WTC11 (cell line): ENCODE measurements at regions not wholly inside any gene's neighbourhood (a gene's known extent, or its start where the extent isn't known, plus 50 kb on each side); places are given as distances from the start of the nearest gene placed in this dataset.

Experiments used
- ESRRA ChIP-seq: sonication (generic); formaldehyde crosslinking; IDR thresholded peaks from 2 replicates; pipeline ENCODE4 v1.8.1; 2022; ENCODE audit warnings: mild to moderate bottlenecking, missing genetic modification reagents, borderline replicate concordance
- FOXJ3 ChIP-seq: sonication (generic); formaldehyde crosslinking; IDR thresholded peaks from 2 replicates; pipeline ENCODE4 v1.9.0; 2021; ENCODE audit warnings: missing genetic modification reagents, mild to moderate bottlenecking, borderline replicate concordance
- FOXP1 ChIP-seq: sonication (generic); formaldehyde crosslinking; IDR thresholded peaks from 2 replicates; pipeline ENCODE4 v1.8.0; 2022; ENCODE audit warnings: missing genetic modification reagents, mild to moderate bottlenecking, moderate library complexity, borderline replicate concordance
- JUN ChIP-seq: sonication (generic); formaldehyde crosslinking; IDR thresholded peaks from 2 replicates; pipeline ENCODE4 v1.8.0; 2023; ENCODE audit warnings: mild to moderate bottlenecking, missing genetic modification reagents
- NR3C1 ChIP-seq: sonication (generic); formaldehyde crosslinking; conservative IDR thresholded peaks from 2 replicates; pipeline ENCODE4 v1.8.1; 2023; ENCODE audit warnings: low read depth, mild to moderate bottlenecking, missing genetic modification reagents
- PRRX2 ChIP-seq: fragments of 250-450 bp; sonication (Bioruptor Pico); IDR thresholded peaks from 2 replicates; pipeline ENCODE4 v1.8.0; 2021; ENCODE audit warnings: mild to moderate bottlenecking
- SMAD4 ChIP-seq: sonication (generic); formaldehyde crosslinking; IDR thresholded peaks from 2 replicates; pipeline ENCODE4 v1.8.0; 2022; ENCODE audit warnings: mild to moderate bottlenecking, missing genetic modification reagents
- SOX15 ChIP-seq: fragments of 250-450 bp; sonication (Bioruptor Pico); IDR thresholded peaks from 2 replicates; pipeline ENCODE4 v1.9.0; 2021; ENCODE audit warnings: mild to moderate bottlenecking
- ZNF121 ChIP-seq: sonication (generic); formaldehyde crosslinking; IDR thresholded peaks from 2 replicates; pipeline ENCODE4 v1.8.0; 2023; ENCODE audit warnings: missing genetic modification reagents
- TF ChIP-seq, protein P1 (sequence below): fragments of 250-450 bp; sonication (Bioruptor Pico); IDR thresholded peaks from 2 replicates; pipeline ENCODE4 v1.9.0; 2021; ENCODE audit warnings: mild to moderate bottlenecking
- TF ChIP-seq, protein P2 (sequence below): fragments of 200-600 bp; IDR thresholded peaks from 2 replicates; pipeline ENCODE4 v1.8.0; 2022; ENCODE audit warnings: antibody characterized with exemption
- TF ChIP-seq, protein P3 (sequence below): sonication (generic); formaldehyde crosslinking; IDR thresholded peaks from 2 replicates; pipeline ENCODE4 v1.8.0; 2022; ENCODE audit warnings: mild to moderate bottlenecking, missing genetic modification reagents

DNA sequence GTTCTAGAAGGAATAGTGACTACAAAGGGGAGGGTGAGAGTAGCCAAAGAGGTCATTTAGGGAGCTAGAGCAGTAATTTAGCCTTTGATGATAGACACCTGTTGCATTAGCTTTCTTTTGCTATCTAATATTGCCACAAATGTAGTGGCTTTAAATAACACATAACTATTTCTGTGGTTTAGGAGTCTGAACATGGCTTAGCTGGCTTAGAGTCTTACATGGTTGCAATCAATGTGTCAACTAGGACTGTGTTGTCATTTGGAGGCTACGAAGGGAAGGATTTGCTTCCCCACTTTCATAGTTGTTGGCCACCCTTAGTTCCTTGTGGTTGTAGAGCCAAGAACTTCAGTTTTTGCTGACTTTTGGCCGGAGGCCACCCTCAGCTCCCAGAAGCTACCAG is 99.9 kb downstream of the C12orf50 start:
- TF ChIP-seq PRRX2 (CRISPR knock-in tag) = no peak
- TF ChIP-seq, protein P1, sequence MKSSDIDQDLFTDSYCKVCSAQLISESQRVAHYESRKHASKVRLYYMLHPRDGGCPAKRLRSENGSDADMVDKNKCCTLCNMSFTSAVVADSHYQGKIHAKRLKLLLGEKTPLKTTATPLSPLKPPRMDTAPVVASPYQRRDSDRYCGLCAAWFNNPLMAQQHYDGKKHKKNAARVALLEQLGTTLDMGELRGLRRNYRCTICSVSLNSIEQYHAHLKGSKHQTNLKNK = no peak
- TF ChIP-seq, protein P2, sequence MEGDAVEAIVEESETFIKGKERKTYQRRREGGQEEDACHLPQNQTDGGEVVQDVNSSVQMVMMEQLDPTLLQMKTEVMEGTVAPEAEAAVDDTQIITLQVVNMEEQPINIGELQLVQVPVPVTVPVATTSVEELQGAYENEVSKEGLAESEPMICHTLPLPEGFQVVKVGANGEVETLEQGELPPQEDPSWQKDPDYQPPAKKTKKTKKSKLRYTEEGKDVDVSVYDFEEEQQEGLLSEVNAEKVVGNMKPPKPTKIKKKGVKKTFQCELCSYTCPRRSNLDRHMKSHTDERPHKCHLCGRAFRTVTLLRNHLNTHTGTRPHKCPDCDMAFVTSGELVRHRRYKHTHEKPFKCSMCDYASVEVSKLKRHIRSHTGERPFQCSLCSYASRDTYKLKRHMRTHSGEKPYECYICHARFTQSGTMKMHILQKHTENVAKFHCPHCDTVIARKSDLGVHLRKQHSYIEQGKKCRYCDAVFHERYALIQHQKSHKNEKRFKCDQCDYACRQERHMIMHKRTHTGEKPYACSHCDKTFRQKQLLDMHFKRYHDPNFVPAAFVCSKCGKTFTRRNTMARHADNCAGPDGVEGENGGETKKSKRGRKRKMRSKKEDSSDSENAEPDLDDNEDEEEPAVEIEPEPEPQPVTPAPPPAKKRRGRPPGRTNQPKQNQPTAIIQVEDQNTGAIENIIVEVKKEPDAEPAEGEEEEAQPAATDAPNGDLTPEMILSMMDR = no peak
- no peak for TF ChIP-seq SMAD4 (CRISPR knock-in tag)
- no peak for TF ChIP-seq FOXP1 (CRISPR knock-in tag)
- TF ChIP-seq, protein P3, sequence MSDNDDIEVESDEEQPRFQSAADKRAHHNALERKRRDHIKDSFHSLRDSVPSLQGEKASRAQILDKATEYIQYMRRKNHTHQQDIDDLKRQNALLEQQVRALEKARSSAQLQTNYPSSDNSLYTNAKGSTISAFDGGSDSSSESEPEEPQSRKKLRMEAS (CRISPR knock-in tag) = no peak
- no peak for TF ChIP-seq JUN (CRISPR knock-in tag)
- TF ChIP-seq ZNF121 (CRISPR knock-in tag) = no peak
- no peak for TF ChIP-seq SOX15
- no peak for TF ChIP-seq NR3C1 (CRISPR knock-in tag)
- no peak for TF ChIP-seq ESRRA (CRISPR knock-in tag)
- no peak for TF ChIP-seq FOXJ3 (CRISPR knock-in tag)
